ENCODE measurements at regions not wholly inside any gene's neighbourhood (a gene's known extent, or its start where the extent isn't known, plus 50 kb on each side); places are given as distances from the start of the nearest gene placed in this dataset.

- Histone ChIP-seq H3K4me3 (no peak overlapping the region), H3K27ac (no peak overlapping the region), H3K4me1 (no peaks in the 10 kb centered on the region), H3K36me3 (ENCODE audit: low read depth, missing control alignments) (no peaks in the 10 kb centered on the region), H3K27me3 (no peaks in the 10 kb centered on the region), H3K9me3 (no peaks in the 10 kb centered on the region)
- WGBS, 2 donors = 87 to 93% methylated on average over 2 of the region's 2 CpGs
- TF ChIP-seq POLR2A (IDR thresholded peaks at IDR 0.05) (no peak), CTCF (IDR thresholded peaks at IDR 0.05) (no peak)
- no peak for DNase-seq
- intact Hi-C loops (cut with DNase I; ENCODE audit: low total_unique reads) = no loop called here
These were observed 436.7 kb upstream of the KIF2A start for GRCh38 chr5:61869333-61869732.

- intact Hi-C loops (cut with DNase I; ENCODE audit: low total_unique reads) = no loop called here
- no peaks in the 10 kb centered on the region for H3K9me3 ChIP-seq
- no peak overlapping the region for H3K27ac ChIP-seq
- H3K36me3 ChIP-seq (ENCODE audit: low read depth, missing control alignments) = no peaks in the 10 kb centered on the region
- no peak for TF ChIP-seq POLR2A (IDR thresholded peaks at IDR 0.05)
- TF ChIP-seq CTCF (IDR thresholded peaks at IDR 0.05) = no peak
- 90 to 96% methylated on average over 3 of the region's 3 CpGs for WGBS, 2 donors
- no peak overlapping the region for H3K4me3 ChIP-seq
- H3K4me1 ChIP-seq = no peaks in the 10 kb centered on the region
- no peaks in the 10 kb centered on the region for H3K27me3 ChIP-seq
- no peak for DNase-seq
These were observed 427.5 kb upstream of the KIF2A start for GRCh38 chr5:61878471-61878870.

- intact Hi-C loops (cut with DNase I; ENCODE audit: low total_unique reads) = no loop called here
- Histone ChIP-seq H3K36me3 (ENCODE audit: low read depth, missing control alignments) (no peaks in the 10 kb centered on the region), H3K9me3 (no peaks in the 10 kb centered on the region), H3K4me3 (no peak overlapping the region), H3K27ac (no peak overlapping the region), H3K4me1 (no peaks in the 10 kb centered on the region), H3K27me3 (no peaks in the 10 kb centered on the region)
- WGBS, 2 donors = 69 to 73% methylated on average over 6 of the region's 6 CpGs
- DNase-seq = no peak
- TF ChIP-seq CTCF (IDR thresholded peaks at IDR 0.05) = no peak
These were observed 424.1 kb upstream of the KIF2A start for GRCh38 chr5:61881821-61882487.

- WGBS, 2 donors = 72 to 88% methylated on average over 9 of the region's 9 CpGs
- Histone ChIP-seq H3K36me3 (ENCODE audit: low read depth, missing control alignments) (no peaks in the 10 kb centered on the region), H3K9me3 (no peaks in the 10 kb centered on the region), H3K4me3 (no peak overlapping the region), H3K4me1 (no peaks in the 10 kb centered on the region), H3K27me3 (no peaks in the 10 kb centered on the region), H3K27ac (no peak overlapping the region)
- intact Hi-C loops (cut with DNase I; ENCODE audit: low total_unique reads) = no loop called here
- TF ChIP-seq CTCF (IDR thresholded peaks at IDR 0.05) (no peak), POLR2A (IDR thresholded peaks at IDR 0.05) (no peak)
- no peak for DNase-seq
These were observed 423.0 kb upstream of the KIF2A start for GRCh38 chr5:61882901-61883500.

Data from testis (tissue), 2 donors.